C4-2B (cell line): ENCODE measurements at regions not wholly inside any gene's neighbourhood (a gene's known extent, or its start where the extent isn't known, plus 50 kb on each side); places are given as distances from the start of the nearest gene placed in this dataset.

Source experiments
- H3K27ac ChIP-seq: fragments of 450-650 bp; 2 replicates; pipeline ENCODE4 v1.5.1; 2017
- ZFX ChIP-seq: fragments of 450-650 bp; IDR thresholded peaks from 2 replicates; pipeline ENCODE4 v1.6.1; 2017
- TF ChIP-seq, protein P1 (sequence below): fragments of 450-650 bp; conservative IDR thresholded peaks from 2 replicates; pipeline ENCODE4 v1.5.1; 2017; ENCODE audit warnings: mild to moderate bottlenecking

DNA sequence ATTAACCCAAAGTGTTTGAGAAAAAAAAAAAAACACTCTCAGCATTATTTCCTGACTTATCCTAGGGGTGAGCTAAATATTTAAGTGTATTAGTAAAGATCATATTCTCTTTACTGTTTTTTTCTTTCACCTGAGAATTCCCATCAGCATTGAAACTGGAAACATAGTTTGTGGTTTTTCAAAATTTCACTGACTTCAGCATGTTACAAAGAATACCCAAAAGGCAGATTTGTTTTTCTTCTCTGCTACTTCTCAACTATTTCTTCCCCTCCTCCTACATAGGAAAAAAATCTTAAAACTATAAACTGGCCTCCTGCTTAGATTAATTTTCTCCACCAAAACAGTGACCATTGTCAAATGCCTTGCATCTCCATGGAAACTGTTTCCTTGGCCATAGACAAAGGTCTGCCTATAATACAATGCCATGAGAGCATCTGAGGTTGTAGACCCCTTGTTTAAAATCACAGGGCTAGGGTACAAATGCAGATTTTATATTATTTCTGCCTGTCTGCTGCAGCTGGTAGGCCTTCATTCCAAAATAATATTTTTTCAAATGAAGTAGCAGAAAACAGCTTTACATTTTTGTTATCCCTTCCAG is 179.7 kb upstream of the GALNT5 start:
- no peak overlapping the region for H3K27ac ChIP-seq
- TF ChIP-seq, protein P1, sequence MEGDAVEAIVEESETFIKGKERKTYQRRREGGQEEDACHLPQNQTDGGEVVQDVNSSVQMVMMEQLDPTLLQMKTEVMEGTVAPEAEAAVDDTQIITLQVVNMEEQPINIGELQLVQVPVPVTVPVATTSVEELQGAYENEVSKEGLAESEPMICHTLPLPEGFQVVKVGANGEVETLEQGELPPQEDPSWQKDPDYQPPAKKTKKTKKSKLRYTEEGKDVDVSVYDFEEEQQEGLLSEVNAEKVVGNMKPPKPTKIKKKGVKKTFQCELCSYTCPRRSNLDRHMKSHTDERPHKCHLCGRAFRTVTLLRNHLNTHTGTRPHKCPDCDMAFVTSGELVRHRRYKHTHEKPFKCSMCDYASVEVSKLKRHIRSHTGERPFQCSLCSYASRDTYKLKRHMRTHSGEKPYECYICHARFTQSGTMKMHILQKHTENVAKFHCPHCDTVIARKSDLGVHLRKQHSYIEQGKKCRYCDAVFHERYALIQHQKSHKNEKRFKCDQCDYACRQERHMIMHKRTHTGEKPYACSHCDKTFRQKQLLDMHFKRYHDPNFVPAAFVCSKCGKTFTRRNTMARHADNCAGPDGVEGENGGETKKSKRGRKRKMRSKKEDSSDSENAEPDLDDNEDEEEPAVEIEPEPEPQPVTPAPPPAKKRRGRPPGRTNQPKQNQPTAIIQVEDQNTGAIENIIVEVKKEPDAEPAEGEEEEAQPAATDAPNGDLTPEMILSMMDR: no peak

DNA sequence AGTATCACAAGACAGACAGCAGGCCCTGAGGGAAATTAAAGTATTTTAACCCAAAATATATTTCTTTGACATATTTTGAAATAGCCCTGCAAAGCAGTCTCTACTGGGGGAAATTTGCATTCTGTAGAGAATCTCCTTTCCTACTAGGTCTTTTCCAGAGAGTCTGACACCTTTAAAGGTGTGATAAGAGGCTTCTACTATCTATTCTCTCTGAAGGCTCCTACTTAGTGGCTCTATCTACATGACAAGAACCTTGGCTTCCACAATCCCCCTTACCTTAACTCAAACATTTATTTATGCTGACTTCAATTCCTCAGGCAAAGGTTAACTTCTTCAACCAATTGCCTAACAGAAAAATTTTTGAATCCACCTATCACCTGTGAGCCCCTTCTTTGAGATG is 174.6 kb upstream of the GALNT5 start:
- no peak overlapping the region for H3K27ac ChIP-seq
- no peak for TF ChIP-seq ZFX
- TF ChIP-seq, protein P1: no peak

DNA sequence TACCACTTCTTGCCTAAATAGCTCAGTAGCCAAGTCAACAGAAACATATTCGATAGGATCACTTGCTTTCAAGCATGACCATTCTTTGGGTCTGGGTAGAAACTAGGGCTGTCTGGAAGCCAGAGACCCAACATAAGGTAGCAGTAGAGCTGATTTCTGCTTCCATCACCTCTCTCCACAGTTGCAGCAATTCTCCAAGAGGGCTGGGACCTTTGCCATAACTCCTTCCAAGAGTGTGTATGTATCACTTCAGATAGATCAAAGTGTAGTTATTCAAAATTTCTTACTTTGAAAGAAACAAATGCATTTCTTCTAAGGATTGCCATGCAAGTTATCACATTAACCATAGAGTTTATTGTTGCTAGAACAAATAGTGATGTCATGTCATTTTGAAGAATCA is 172.0 kb upstream of the GALNT5 start:
- TF ChIP-seq ZFX: no peak
- TF ChIP-seq, protein P1: no peak
- no peak overlapping the region for H3K27ac ChIP-seq

DNA sequence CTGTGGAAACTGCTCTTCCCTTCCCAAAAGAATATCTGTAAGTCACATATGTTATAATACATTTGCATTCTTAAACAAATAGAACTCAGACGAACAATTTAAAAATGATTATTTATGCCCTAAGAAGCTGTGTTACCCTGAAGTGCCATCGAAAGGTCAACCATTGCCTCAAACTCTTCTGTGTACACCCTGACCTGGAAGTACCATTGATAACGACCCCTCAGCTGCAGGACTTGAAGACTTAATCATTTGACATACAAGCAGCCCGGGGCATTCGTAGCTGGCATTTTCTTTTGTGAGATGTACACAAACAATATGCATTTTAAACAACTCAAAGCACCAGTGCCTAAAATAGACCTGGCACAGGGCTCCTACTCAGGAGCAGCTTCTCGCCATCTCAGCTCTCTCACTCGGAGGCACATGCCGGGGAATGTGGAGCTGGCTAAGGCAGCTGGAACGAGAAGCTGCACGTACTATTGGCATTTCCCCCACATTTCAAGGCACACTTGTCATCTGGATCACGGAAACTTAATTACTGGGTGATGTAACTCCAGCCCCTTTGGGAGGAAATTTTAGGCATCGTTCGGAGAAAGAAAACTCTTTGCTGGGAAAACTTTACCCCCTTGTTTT is 170.0 kb upstream of the GALNT5 start:
- TF ChIP-seq, protein P1: no peak
- no peak for TF ChIP-seq ZFX
- no peak overlapping the region for H3K27ac ChIP-seq

DNA sequence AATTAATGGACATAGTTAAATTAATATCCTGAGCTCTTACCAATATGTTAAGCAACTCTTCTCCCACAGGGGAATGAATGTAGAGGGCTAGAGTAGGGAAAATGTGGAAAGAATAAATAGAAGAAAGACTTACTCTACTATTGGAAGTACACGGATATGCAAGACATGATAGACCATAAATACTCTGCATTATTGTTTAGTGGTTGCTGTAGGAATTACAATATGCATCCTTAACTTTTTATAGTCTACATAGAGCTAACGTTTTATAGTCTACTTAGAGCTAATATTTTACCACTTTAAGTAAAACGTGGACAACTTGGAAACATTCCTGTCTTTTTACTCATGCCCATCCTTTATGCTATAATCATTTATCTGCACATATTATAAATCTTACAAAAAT is 163.8 kb upstream of the GALNT5 start:
- H3K27ac ChIP-seq: no peak overlapping the region
- TF ChIP-seq ZFX: no peak
- TF ChIP-seq, protein P1: peak; percentile 13; the same call in 1 of the 2 replicates

DNA sequence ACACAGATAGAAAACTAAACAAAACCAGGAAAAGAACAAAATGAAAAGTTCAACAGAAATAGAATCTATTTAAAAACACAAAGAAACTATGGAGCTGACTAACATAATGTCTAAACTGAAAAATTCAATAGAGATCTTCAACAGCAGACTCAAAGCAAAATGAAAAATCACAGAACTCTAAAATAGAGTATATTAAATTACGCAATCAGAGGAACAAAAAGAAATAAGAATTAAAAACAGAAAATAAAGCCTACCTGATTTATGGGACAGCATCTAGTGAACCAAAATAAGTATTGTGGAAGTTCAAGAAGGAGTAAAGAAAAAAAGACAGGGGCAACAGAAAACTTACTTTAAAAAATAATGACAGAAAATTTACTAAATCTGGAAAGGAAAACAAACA is 152.1 kb upstream of the GALNT5 start:
- H3K27ac ChIP-seq: no peak overlapping the region
- TF ChIP-seq, protein P1: no peak
- TF ChIP-seq ZFX: no peak

DNA sequence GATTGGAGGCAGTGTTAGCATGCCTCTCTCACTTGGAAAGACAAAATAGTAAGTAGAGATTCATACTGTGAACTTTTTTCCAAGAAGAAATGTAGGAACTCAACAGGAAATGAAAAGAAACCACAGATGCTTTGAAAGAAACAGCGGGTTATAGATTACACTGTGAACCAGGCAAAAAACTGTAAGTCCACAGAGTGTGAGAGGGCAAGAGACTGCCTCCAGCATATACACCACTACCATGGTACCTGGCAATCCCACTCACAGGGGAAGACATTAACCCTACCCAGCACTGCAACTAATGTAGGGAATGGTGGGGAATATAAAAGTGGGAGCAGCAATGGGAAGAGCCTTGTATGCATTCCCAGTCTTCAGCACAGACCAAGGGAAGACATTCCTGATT is 150.6 kb upstream of the GALNT5 start:
- TF ChIP-seq, protein P1: no peak
- no peak for TF ChIP-seq ZFX
- H3K27ac ChIP-seq: no peak overlapping the region
